GM10248 (cell line): ENCODE measurements at regions not wholly inside any gene's neighbourhood (a gene's known extent, or its start where the extent isn't known, plus 50 kb on each side); places are given as distances from the start of the nearest gene placed in this dataset.

ENCODE experiments used
- CTCF ChIA-PET: fragments of 300-600 bp; sonication (Branson Sonifier 250); formaldehyde crosslinking; extraction: SDS; loops from one replicate; lab custom pipeline; 2021; ENCODE audit warnings: antibody characterized with exemption; lab: Yijun Ruan, JAX
- POLR2A ChIA-PET: fragments of 350-650 bp; sonication (Branson Sonifier 250); formaldehyde crosslinking; extraction: SDS; loops from one replicate; lab custom pipeline; 2020; ENCODE audit warnings: antibody characterized with exemption; lab: Yijun Ruan, JAX
- DNase-seq: peaks from one replicate; pipeline ENCODE4 v3.0.0; 2012; ENCODE audit errors: extremely low spot score
- CTCF ChIP-seq: IDR thresholded peaks from 2 replicates; pipeline ENCODE4 v1.5.1; 2012; ENCODE audit warnings: mild to moderate bottlenecking, low read depth; ENCODE audit errors: extremely low read depth, missing control alignments, control extremely low read depth

GRCh38 chr2:158907926-158908456 lies 60.4 kb upstream of the TANC1 start:
- CTCF ChIA-PET, result interaction anchor here (1.0 to 3.1 kb wide), 3 partner anchors 10 to 211 kb away, joined by 3 to 12 read pairs (median 3); no protein-coding TSS in a partner anchor
- TF ChIP-seq CTCF, result no peak
- no peak for DNase-seq
- POLR2A ChIA-PET, result no interaction called here

- TF ChIP-seq CTCF, result no peak
- no peak for DNase-seq
- ChIA-PET POLR2A (interaction anchor here (0.6 kb wide), 1 partner anchor 455 kb away, joined by 3 read pairs; the partner anchor contains the start of genes CCDC148 and PKP4), CTCF (interaction anchor here (0.8 to 1.5 kb wide), 3 partner anchors 10 to 14 kb away, joined by 3 to 4 read pairs (median 3); no protein-coding TSS in a partner anchor)
Observed at GRCh38 chr2:158912112-158912511, 56.3 kb upstream of the TANC1 start.

- DNase-seq, result no peak
- ChIA-PET POLR2A (interaction anchor here (0.6 kb wide), 1 partner anchor 456 kb away, joined by 3 read pairs; the partner anchor contains the start of genes CCDC148 and PKP4), CTCF (interaction anchor here (1.1 to 1.5 kb wide), 2 partner anchors 10 to 13 kb away, joined by 3 to 4 read pairs; no protein-coding TSS in a partner anchor)
- no peak for TF ChIP-seq CTCF
Observed at GRCh38 chr2:158912765-158913164, 55.7 kb upstream of the TANC1 start.

- no peak for TF ChIP-seq CTCF
- ChIA-PET POLR2A (no interaction called here), CTCF (interaction anchor here (1.2 kb wide), 1 partner anchor 14 kb away, joined by 3 read pairs; no protein-coding TSS in a partner anchor)
- no peak for DNase-seq
Observed at GRCh38 chr2:158914066-158914465, 54.4 kb upstream of the TANC1 start.

GRCh38 chr2:158914731-158915130 lies 53.7 kb upstream of the TANC1 start:
- ChIA-PET CTCF (interaction anchor here (1.2 to 1.4 kb wide), 2 partner anchors 9 to 14 kb away, joined by 3 read pairs; no protein-coding TSS in a partner anchor), POLR2A (no interaction called here)
- no peak for DNase-seq
- no peak for TF ChIP-seq CTCF

GRCh38 chr2:158917121-158917520 lies 51.3 kb upstream of the TANC1 start:
- POLR2A ChIA-PET, result no interaction called here
- DNase-seq, result no peak
- CTCF ChIA-PET, result interaction anchor here (0.9 to 2.7 kb wide), 3 partner anchors 9 to 41 kb away, joined by 3 to 12 read pairs (median 5); no protein-coding TSS in a partner anchor
- TF ChIP-seq CTCF, result no peak
